Neural progenitor cell (in vitro differentiated cells): ENCODE measurements at regions not wholly inside any gene's neighbourhood (a gene's known extent, or its start where the extent isn't known, plus 50 kb on each side); places are given as distances from the start of the nearest gene placed in this dataset.

ENCODE experiments used
- DNase-seq: peaks from one replicate; pipeline ENCODE4 v3.0.0-alpha.2; 2016; ENCODE audit warnings: low spot score
- H2AFZ ChIP-seq: fragments of 200-600 bp; sonication (generic); replicated peaks from 2 replicates; pipeline ENCODE4 v1.6.1; 2016; ENCODE audit warnings: antibody characterized with exemption
- H3F3A ChIP-seq: fragments of 200-600 bp; sonication (generic); 2 replicates; pipeline ENCODE4 v1.6.1; 2016; ENCODE audit warnings: antibody characterized with exemption, low read depth
- H3K27ac ChIP-seq: fragments of 200-600 bp; sonication (generic); 2 replicates; pipeline ENCODE4 v1.5.1; 2016; ENCODE audit warnings: mild to moderate bottlenecking
- H3K27me3 ChIP-seq: fragments of 200-600 bp; sonication (generic); 2 replicates; pipeline ENCODE4 v1.6.1; 2016; ENCODE audit warnings: mild to moderate bottlenecking, moderate library complexity
- H3K36me3 ChIP-seq: fragments of 200-600 bp; sonication (generic); 2 replicates; pipeline ENCODE4 v1.5.1; 2016
- H3K4me1 ChIP-seq: fragments of 200-600 bp; sonication (generic); 2 replicates; pipeline ENCODE4 v1.6.1; 2016; ENCODE audit warnings: mixed run types
- H3K4me2 ChIP-seq: fragments of 200-600 bp; sonication (generic); 2 replicates; pipeline ENCODE4 v1.6.1; 2016
- H3K4me3 ChIP-seq: fragments of 200-600 bp; sonication (generic); 2 replicates; pipeline ENCODE4 v1.5.1; 2016
- H3K79me2 ChIP-seq: fragments of 200-600 bp; sonication (generic); 2 replicates; pipeline ENCODE4 v1.6.1; 2016; ENCODE audit warnings: low read depth
- H3K9ac ChIP-seq: fragments of 200-600 bp; sonication (generic); 2 replicates; pipeline ENCODE4 v1.6.1; 2016
- H3K9me3 ChIP-seq: fragments of 200-600 bp; sonication (generic); 2 replicates; pipeline ENCODE4 v1.5.1; 2016; ENCODE audit warnings: low read depth
- H4K20me1 ChIP-seq: fragments of 200-600 bp; sonication (generic); 2 replicates; pipeline ENCODE4 v1.6.1; 2016; ENCODE audit warnings: low read depth
- H3K27ac Mint-ChIP-seq: 3 replicates; pipeline ENCODE4 v1.8.0; 2021; ENCODE audit warnings: mixed read lengths
- H3K27me3 Mint-ChIP-seq: 2 replicates; pipeline ENCODE4 v1.8.0; 2022; ENCODE audit warnings: low read depth, mild to moderate bottlenecking, inconsistent platforms, moderate library complexity, mixed read lengths; ENCODE audit not compliant: insufficient read depth
- H3K36me3 Mint-ChIP-seq: 3 replicates; pipeline ENCODE4 v1.8.0; 2021; ENCODE audit warnings: mixed read lengths
- H3K4me1 Mint-ChIP-seq: 3 replicates; pipeline ENCODE4 v1.8.0; 2021; ENCODE audit warnings: mixed read lengths
- H3K4me3 Mint-ChIP-seq: 3 replicates; pipeline ENCODE4 v1.8.0; 2021; ENCODE audit warnings: mild to moderate bottlenecking, moderate library complexity, mixed read lengths
- H3K9me3 Mint-ChIP-seq: 3 replicates; pipeline ENCODE4 v1.8.0; 2020; ENCODE audit warnings: mixed read lengths
- CTCF ChIP-seq: fragments of 200-600 bp; sonication (generic); IDR thresholded peaks from 2 replicates; pipeline ENCODE4 v1.5.1; 2017; ENCODE audit warnings: antibody characterized with exemption, mild to moderate bottlenecking
- EZH2 ChIP-seq: fragments of 200-600 bp; sonication (generic); IDR thresholded peaks from 2 replicates; pipeline ENCODE4 v1.6.1; 2017; ENCODE audit warnings: antibody characterized with exemption, mild to moderate bottlenecking, moderate library complexity
- EZH2phosphoT487 ChIP-seq: fragments of 200-600 bp; sonication (generic); IDR thresholded peaks from 2 replicates; pipeline ENCODE4 v1.6.1; 2017; ENCODE audit warnings: antibody characterized with exemption

DNA sequence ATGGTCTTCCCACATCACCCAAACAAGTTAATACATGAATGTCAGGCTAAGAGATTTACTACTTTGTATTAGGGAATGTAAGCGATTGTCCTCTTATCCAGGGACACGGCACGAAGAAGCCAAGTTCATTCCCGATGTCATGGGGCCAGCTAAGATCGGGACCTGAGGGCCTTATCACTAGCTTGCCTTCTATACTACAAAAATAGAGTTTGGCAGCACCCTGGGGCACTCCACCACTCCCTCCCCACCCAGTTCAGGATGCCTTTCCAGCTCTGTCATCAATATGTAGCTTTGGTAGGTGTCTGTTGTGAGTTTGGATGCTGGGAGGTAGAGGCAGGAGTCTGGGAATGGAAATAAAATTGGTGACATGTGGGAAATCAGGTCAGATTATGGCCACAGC lies 197.5 kb downstream of the ATG4C start:
- no peaks in the 10 kb centered on the region for H3K36me3 ChIP-seq
- no peaks in the 10 kb centered on the region for H3K79me2 ChIP-seq
- Mint-ChIP-seq H3K27ac (no peak overlapping the region), H3K27me3 (no peaks in the 10 kb centered on the region), H3K4me3 (no peak overlapping the region), H3K4me1 (peaks cover 26% of the 10 kb centered on the region), H3K36me3 (no peaks in the 10 kb centered on the region), H3K9me3 (no peaks in the 10 kb centered on the region)
- no peaks in the 10 kb centered on the region for H3K27me3 ChIP-seq
- H3F3A ChIP-seq: peaks cover 9% of the 10 kb centered on the region
- H3K9ac ChIP-seq: no peak overlapping the region
- H3K4me1 ChIP-seq: peaks cover 13% of the 10 kb centered on the region
- TF ChIP-seq EZH2 (no peak), CTCF (no peak), EZH2phosphoT487 (no peak)
- H4K20me1 ChIP-seq: no peaks in the 10 kb centered on the region
- H3K4me3 ChIP-seq: no peak overlapping the region
- no peak overlapping the region for H3K27ac ChIP-seq
- DNase-seq: no peak
- no peak overlapping the region for H3K4me2 ChIP-seq
- no peak overlapping the region for H2AFZ ChIP-seq
- H3K9me3 ChIP-seq: no peaks in the 10 kb centered on the region

GRCh38 chr1:62988867-62989266 lies 204.9 kb downstream of the ATG4C start:
- H3K4me1 Mint-ChIP-seq: peaks cover 19% of the 10 kb centered on the region
- no peak for TF ChIP-seq CTCF
- no peak for TF ChIP-seq EZH2
- no peak for TF ChIP-seq EZH2phosphoT487
- peaks cover 4% of the 10 kb centered on the region for H3K27me3 Mint-ChIP-seq
- Histone ChIP-seq H3K4me1 (peaks cover 8% of the 10 kb centered on the region), H3K9me3 (no peaks in the 10 kb centered on the region), H3K79me2 (no peaks in the 10 kb centered on the region), H3K4me3 (no peak overlapping the region), H3K36me3 (no peaks in the 10 kb centered on the region), H3K4me2 (no peak overlapping the region), H3F3A (peaks cover 9% of the 10 kb centered on the region), H2AFZ (no peak overlapping the region), H3K9ac (no peak overlapping the region), H3K27me3 (no peaks in the 10 kb centered on the region), H4K20me1 (no peaks in the 10 kb centered on the region), H3K27ac (no peak overlapping the region)
- H3K4me3 Mint-ChIP-seq: no peak overlapping the region
- no peak for DNase-seq
- no peaks in the 10 kb centered on the region for H3K9me3 Mint-ChIP-seq
- no peak overlapping the region for H3K27ac Mint-ChIP-seq
- peaks cover 2% of the 10 kb centered on the region for H3K36me3 Mint-ChIP-seq

DNA sequence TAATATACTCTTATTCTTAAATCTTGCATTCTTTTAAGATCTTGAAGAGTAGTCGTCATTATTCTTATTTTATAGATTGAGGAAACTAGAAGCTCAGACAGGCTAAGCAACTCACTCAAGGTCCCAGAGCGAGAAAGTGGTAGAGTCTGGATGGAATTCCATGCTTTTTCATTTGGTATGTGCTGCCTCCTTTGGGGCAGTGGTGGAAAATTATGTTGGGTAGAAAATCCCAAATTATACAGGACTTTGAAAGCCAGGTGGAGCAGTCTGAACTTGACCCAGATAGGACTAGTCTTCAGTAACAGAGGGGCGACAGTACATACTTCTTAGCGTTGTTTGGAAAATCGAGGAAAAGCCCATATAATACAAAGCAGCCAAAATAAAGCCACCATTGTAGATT lies 205.6 kb downstream of the ATG4C start:
- Mint-ChIP-seq H3K27ac (no peak overlapping the region), H3K4me3 (no peak overlapping the region), H3K9me3 (no peaks in the 10 kb centered on the region), H3K27me3 (peaks cover 4% of the 10 kb centered on the region), H3K4me1 (peaks cover 19% of the 10 kb centered on the region), H3K36me3 (peaks cover 2% of the 10 kb centered on the region)
- peaks cover 8% of the 10 kb centered on the region for H3K4me1 ChIP-seq
- H3K27ac ChIP-seq: no peak overlapping the region
- no peak for DNase-seq
- no peaks in the 10 kb centered on the region for H3K9me3 ChIP-seq
- H3K4me2 ChIP-seq: no peak overlapping the region
- no peak overlapping the region for H3K4me3 ChIP-seq
- no peaks in the 10 kb centered on the region for H3K79me2 ChIP-seq
- H2AFZ ChIP-seq: no peak overlapping the region
- no peaks in the 10 kb centered on the region for H3K27me3 ChIP-seq
- peaks cover 9% of the 10 kb centered on the region for H3F3A ChIP-seq
- H4K20me1 ChIP-seq: no peaks in the 10 kb centered on the region
- H3K9ac ChIP-seq: no peak overlapping the region
- H3K36me3 ChIP-seq: no peaks in the 10 kb centered on the region
- TF ChIP-seq CTCF (peak; percentile 25), EZH2 (no peak)

GRCh38 chr1:62991152-62991551 lies 207.2 kb downstream of the ATG4C start:
- H3K27me3 Mint-ChIP-seq: peaks cover 4% of the 10 kb centered on the region
- Histone ChIP-seq H3K4me3 (no peak overlapping the region), H3K4me1 (no peaks in the 10 kb centered on the region), H3K79me2 (no peaks in the 10 kb centered on the region), H3K27me3 (no peaks in the 10 kb centered on the region), H3K9ac (no peak overlapping the region), H3K27ac (no peak overlapping the region), H3K9me3 (no peaks in the 10 kb centered on the region), H2AFZ (no peak overlapping the region), H3F3A (no peaks in the 10 kb centered on the region), H3K4me2 (no peak overlapping the region), H4K20me1 (no peaks in the 10 kb centered on the region), H3K36me3 (no peaks in the 10 kb centered on the region)
- no peaks in the 10 kb centered on the region for H3K9me3 Mint-ChIP-seq
- TF ChIP-seq CTCF (no peak), EZH2phosphoT487 (no peak), EZH2 (no peak)
- DNase-seq: no peak
- peaks cover 2% of the 10 kb centered on the region for H3K36me3 Mint-ChIP-seq
- no peak overlapping the region for H3K4me3 Mint-ChIP-seq
- no peak overlapping the region for H3K27ac Mint-ChIP-seq
- H3K4me1 Mint-ChIP-seq: peaks cover 16% of the 10 kb centered on the region
